ENCODE measurements at regions not wholly inside any gene's neighbourhood (a gene's known extent, or its start where the extent isn't known, plus 50 kb on each side); places are given as distances from the start of the nearest gene placed in this dataset.

DNA sequence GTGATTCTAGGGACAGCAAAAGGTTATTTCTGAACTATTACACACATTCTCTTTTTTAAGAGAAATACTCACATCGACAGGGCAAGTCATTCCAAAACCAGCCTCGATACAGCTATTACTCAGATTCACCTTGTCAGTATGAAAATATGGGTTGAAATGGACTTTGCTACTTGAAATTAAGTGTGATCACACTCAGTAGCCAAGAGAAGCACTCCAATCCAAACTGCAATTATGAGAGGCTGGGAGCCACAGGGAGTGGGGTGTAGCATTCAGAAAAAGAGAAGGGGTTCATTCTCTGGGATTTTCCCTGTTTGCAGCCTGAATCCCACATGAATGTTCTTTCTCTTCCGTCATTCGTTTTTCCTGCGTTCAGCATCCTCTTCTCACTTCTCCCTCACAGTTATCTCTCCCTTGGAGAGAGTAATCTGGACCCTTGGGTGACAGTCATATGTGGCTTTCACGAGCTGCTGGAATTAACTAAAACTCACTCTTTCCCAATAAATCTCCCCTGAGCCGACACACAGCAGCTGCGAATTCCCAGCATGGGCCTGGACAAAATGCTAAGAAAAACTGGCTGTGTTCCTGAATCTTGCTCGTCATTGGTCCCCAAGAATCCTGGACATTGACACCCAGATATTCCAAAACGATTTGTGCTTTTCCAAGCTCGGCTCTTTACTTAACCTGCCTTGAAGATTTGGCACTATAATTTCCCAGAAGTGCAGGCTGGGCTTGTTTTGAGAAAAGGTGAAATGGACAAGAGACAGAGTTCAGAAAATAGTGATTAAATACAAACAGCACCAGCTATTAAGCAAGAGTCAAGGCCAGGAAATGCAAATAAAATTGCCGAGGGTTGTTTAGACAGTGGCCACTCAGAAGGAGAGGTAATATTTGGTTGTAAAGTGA, 199.5 kb upstream of the PLEKHG7 start:
- Histone ChIP-seq H2AFZ (ENCODE audit: low read depth, low read length) (no peak overlapping the region), H4K8ac (ENCODE audit: low read length) (no peak overlapping the region), H3K14ac (ENCODE audit: low read length in 2 of 2) (no peak overlapping the region), H3K79me1 (replicated peaks; ENCODE audit: low read length, poor library complexity, severe bottlenecking) (no peaks in the 10 kb centered on the region), H3K9ac (ENCODE audit: low read length) (peak overlapping the region; percentile 13), H3K4me2 (ENCODE audit: low read length, poor library complexity, severe bottlenecking) (no peak overlapping the region), H2BK5ac (ENCODE audit: low read depth, low read length, poor library complexity, severe bottlenecking) (no peak overlapping the region), H2AK5ac (ENCODE audit: low read length, severe bottlenecking) (no peak overlapping the region), H3K4me1 (ENCODE audit: control insufficient read depth, insufficient read depth, low read depth, low read length) (no peaks in the 10 kb centered on the region), H3K4me3 (ENCODE audit: insufficient read depth in 1 of 2, low read depth in 1 of 2, low read length in 2 of 2) (peak overlapping the region in 1 of 2 experiments; percentile 2), H3K23ac (ENCODE audit: low read length in 2 of 2) (no peak overlapping the region), H2BK12ac (ENCODE audit: low read length in 2 of 2) (peak overlapping the region in 1 of 2 experiments; percentile 18), H3K36me3 (ENCODE audit: control insufficient read depth in 1 of 2, insufficient read depth in 2 of 2, low read depth in 1 of 2, low read length in 2 of 2) (no peaks in the 10 kb centered on the region), H2BK15ac (ENCODE audit: low read depth, poor library complexity, severe bottlenecking) (no peak overlapping the region), H3K4ac (ENCODE audit: low read depth in 1 of 2, low read length in 2 of 2) (peak overlapping the region in 1 of 2 experiments; percentile 10), H3K9me3 (ENCODE audit: control insufficient read depth, low read length) (no peaks in the 10 kb centered on the region), H3K18ac (ENCODE audit: low read depth in 1 of 2, low read length in 2 of 2) (peak overlapping the region; percentile 52 to 66), H3K27me3 (ENCODE audit: control insufficient read depth in 1 of 2, insufficient read depth in 1 of 2, low read length in 2 of 2) (peaks cover 0 to 3% of the 10 kb centered on the region in 2 experiments), H4K91ac (ENCODE audit: low read length) (no peak overlapping the region), H3K27ac (ENCODE audit: low read length, poor library complexity, severe bottlenecking) (no peak overlapping the region), H2BK120ac (ENCODE audit: low read depth, low read length) (no peak overlapping the region)
- DNase-seq = peak; percentile 27
- 57% methylated on average over 10 of the region's 12 CpGs for WGBS

- Histone ChIP-seq H3K4ac (ENCODE audit: low read depth in 1 of 2, low read length in 2 of 2) (peak overlapping the region in 1 of 2 experiments; percentile 12), H2BK15ac (ENCODE audit: low read depth, poor library complexity, severe bottlenecking) (no peak overlapping the region)
- WGBS = 74% methylated on average over 3 of the region's 3 CpGs
Observed at GRCh38 chr12:92502417-92503028, 200.3 kb upstream of the PLEKHG7 start.

GRCh38 chr12:92496790-92497189, 206.0 kb upstream of the PLEKHG7 start:
- Histone ChIP-seq H3K4me2 (ENCODE audit: low read length, poor library complexity, severe bottlenecking) (no peak overlapping the region), H3K79me1 (replicated peaks; ENCODE audit: low read length, poor library complexity, severe bottlenecking) (no peaks in the 10 kb centered on the region)

More at GRCh38 chr12:92502417-92503028, 200.3 kb upstream of the PLEKHG7 start:
- peak overlapping the region in 1 of 2 experiments; percentile 2 for H3K4me3 ChIP-seq (ENCODE audit: insufficient read depth in 1 of 2, low read depth in 1 of 2, low read length in 2 of 2)
- H3K18ac ChIP-seq (ENCODE audit: low read depth in 1 of 2, low read length in 2 of 2) = no peak overlapping the region
- H3K79me1 ChIP-seq (replicated peaks; ENCODE audit: low read length, poor library complexity, severe bottlenecking) = no peaks in the 10 kb centered on the region
- H3K27ac ChIP-seq (ENCODE audit: low read length, poor library complexity, severe bottlenecking) = no peak overlapping the region
- no peaks in the 10 kb centered on the region for H3K9me3 ChIP-seq (ENCODE audit: control insufficient read depth, low read length)
- no peak overlapping the region for H2BK120ac ChIP-seq (ENCODE audit: low read depth, low read length)
- H3K23ac ChIP-seq (ENCODE audit: low read length in 2 of 2) = no peak overlapping the region
- H4K91ac ChIP-seq (ENCODE audit: low read length) = no peak overlapping the region
- no peak overlapping the region for H4K8ac ChIP-seq (ENCODE audit: low read length)
- H3K14ac ChIP-seq (ENCODE audit: low read length in 2 of 2) = no peak overlapping the region
- H3K36me3 ChIP-seq (ENCODE audit: control insufficient read depth in 1 of 2, insufficient read depth in 2 of 2, low read depth in 1 of 2, low read length in 2 of 2) = no peaks in the 10 kb centered on the region
- H3K4me1 ChIP-seq (ENCODE audit: control insufficient read depth, insufficient read depth, low read depth, low read length) = no peaks in the 10 kb centered on the region
- peak overlapping the region; percentile 13 for H3K9ac ChIP-seq (ENCODE audit: low read length)
- peaks cover 0 to 3% of the 10 kb centered on the region in 2 experiments for H3K27me3 ChIP-seq (ENCODE audit: control insufficient read depth in 1 of 2, insufficient read depth in 1 of 2, low read length in 2 of 2)
- H2BK5ac ChIP-seq (ENCODE audit: low read depth, low read length, poor library complexity, severe bottlenecking) = no peak overlapping the region
- no peak for DNase-seq
- H3K4me2 ChIP-seq (ENCODE audit: low read length, poor library complexity, severe bottlenecking) = no peak overlapping the region
- no peak overlapping the region for H2AFZ ChIP-seq (ENCODE audit: low read depth, low read length)
- no peak overlapping the region for H2AK5ac ChIP-seq (ENCODE audit: low read length, severe bottlenecking)
- no peak overlapping the region for H2BK12ac ChIP-seq (ENCODE audit: low read length in 2 of 2)

GRCh38 chr12:92495108-92495507, 207.7 kb upstream of the PLEKHG7 start:
- Histone ChIP-seq H3K4me1 (ENCODE audit: control insufficient read depth, insufficient read depth, low read depth, low read length) (no peaks in the 10 kb centered on the region), H3K79me1 (replicated peaks; ENCODE audit: low read length, poor library complexity, severe bottlenecking) (no peaks in the 10 kb centered on the region), H4K91ac (ENCODE audit: low read length) (no peak overlapping the region), H3K4ac (ENCODE audit: low read depth in 1 of 2, low read length in 2 of 2) (no peak overlapping the region), H3K9ac (ENCODE audit: low read length) (no peak overlapping the region), H2BK12ac (ENCODE audit: low read length in 2 of 2) (no peak overlapping the region), H3K27ac (ENCODE audit: low read length, poor library complexity, severe bottlenecking) (no peak overlapping the region), H3K36me3 (ENCODE audit: control insufficient read depth in 1 of 2, insufficient read depth in 2 of 2, low read depth in 1 of 2, low read length in 2 of 2) (no peaks in the 10 kb centered on the region), H2AFZ (ENCODE audit: low read depth, low read length) (no peak overlapping the region), H3K27me3 (ENCODE audit: control insufficient read depth in 1 of 2, insufficient read depth in 1 of 2, low read length in 2 of 2) (no peaks in the 10 kb centered on the region), H3K9me3 (ENCODE audit: control insufficient read depth, low read length) (peaks cover 6% of the 10 kb centered on the region), H3K4me2 (ENCODE audit: low read length, poor library complexity, severe bottlenecking) (no peak overlapping the region), H2BK15ac (ENCODE audit: low read depth, poor library complexity, severe bottlenecking) (no peak overlapping the region), H3K18ac (ENCODE audit: low read depth in 1 of 2, low read length in 2 of 2) (no peak overlapping the region), H4K8ac (ENCODE audit: low read length) (no peak overlapping the region), H2BK5ac (ENCODE audit: low read depth, low read length, poor library complexity, severe bottlenecking) (no peak overlapping the region), H3K14ac (ENCODE audit: low read length in 2 of 2) (no peak overlapping the region), H2AK5ac (ENCODE audit: low read length, severe bottlenecking) (no peak overlapping the region), H3K4me3 (ENCODE audit: insufficient read depth in 1 of 2, low read depth in 1 of 2, low read length in 2 of 2) (no peak overlapping the region), H3K23ac (ENCODE audit: low read length in 2 of 2) (no peak overlapping the region), H2BK120ac (ENCODE audit: low read depth, low read length) (no peak overlapping the region)
- no peak for DNase-seq

More at GRCh38 chr12:92496790-92497189, 206.0 kb upstream of the PLEKHG7 start:
- Histone ChIP-seq H2BK5ac (ENCODE audit: low read depth, low read length, poor library complexity, severe bottlenecking) (no peak overlapping the region), H4K91ac (ENCODE audit: low read length) (no peak overlapping the region), H3K23ac (ENCODE audit: low read length in 2 of 2) (no peak overlapping the region), H2AFZ (ENCODE audit: low read depth, low read length) (no peak overlapping the region), H2BK12ac (ENCODE audit: low read length in 2 of 2) (no peak overlapping the region), H3K4ac (ENCODE audit: low read depth in 1 of 2, low read length in 2 of 2) (no peak overlapping the region), H3K18ac (ENCODE audit: low read depth in 1 of 2, low read length in 2 of 2) (no peak overlapping the region), H4K8ac (ENCODE audit: low read length) (no peak overlapping the region), H3K4me3 (ENCODE audit: insufficient read depth in 1 of 2, low read depth in 1 of 2, low read length in 2 of 2) (no peak overlapping the region), H2AK5ac (ENCODE audit: low read length, severe bottlenecking) (no peak overlapping the region), H2BK120ac (ENCODE audit: low read depth, low read length) (no peak overlapping the region), H2BK15ac (ENCODE audit: low read depth, poor library complexity, severe bottlenecking) (no peak overlapping the region), H3K14ac (ENCODE audit: low read length in 2 of 2) (no peak overlapping the region), H3K27me3 (ENCODE audit: control insufficient read depth in 1 of 2, insufficient read depth in 1 of 2, low read length in 2 of 2) (no peaks in the 10 kb centered on the region), H3K36me3 (ENCODE audit: control insufficient read depth in 1 of 2, insufficient read depth in 2 of 2, low read depth in 1 of 2, low read length in 2 of 2) (no peaks in the 10 kb centered on the region), H3K27ac (ENCODE audit: low read length, poor library complexity, severe bottlenecking) (no peak overlapping the region), H3K9me3 (ENCODE audit: control insufficient read depth, low read length) (peaks cover under 1% of the 10 kb centered on the region), H3K4me1 (ENCODE audit: control insufficient read depth, insufficient read depth, low read depth, low read length) (no peaks in the 10 kb centered on the region), H3K9ac (ENCODE audit: low read length) (no peak overlapping the region)
- no peak for DNase-seq
- WGBS = 67% methylated on average over 1 of the region's 1 CpG

Data from mesenchymal stem cell (in vitro differentiated cells and primary cell).